Fibroblast of pulmonary artery (primary cell): ENCODE measurements at regions not wholly inside any gene's neighbourhood (a gene's known extent, or its start where the extent isn't known, plus 50 kb on each side); places are given as distances from the start of the nearest gene placed in this dataset.

Source experiments
- DNase-seq: peaks from one replicate; pipeline ENCODE4 v3.0.0-alpha.2; 2010; ENCODE audit warnings: low read depth
- H3K4me3 ChIP-seq: replicated peaks from 2 replicates; pipeline ENCODE4 v1.5.1; 2011; ENCODE audit warnings: low read depth, mild to moderate bottlenecking, control low read depth, low read length, moderate library complexity
- TF ChIP-seq, protein P1 (sequence below): IDR thresholded peaks from 2 replicates; pipeline ENCODE4 v1.5.1; 2011; ENCODE audit warnings: mild to moderate bottlenecking, control low read depth, low read length, inconsistent platforms; ENCODE audit errors: missing control alignments

DNA sequence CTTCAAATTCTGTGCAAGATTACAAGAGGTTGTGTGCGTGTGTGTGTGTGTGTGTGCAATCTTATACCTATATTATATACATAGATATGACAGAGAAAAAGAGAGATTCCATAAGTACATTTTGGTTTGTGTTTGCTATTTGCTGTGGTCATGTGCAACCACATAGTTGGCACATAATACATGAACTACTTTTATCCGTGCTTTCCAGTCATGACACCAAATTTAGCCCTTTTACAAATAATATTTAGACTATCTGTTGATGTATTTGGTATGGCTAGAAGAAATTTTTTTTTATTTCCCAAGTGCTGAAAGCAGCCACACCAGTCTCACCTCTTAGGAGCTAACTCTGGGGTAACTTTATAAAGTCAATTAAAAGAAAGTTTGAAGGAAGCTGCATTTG lies 63.5 kb upstream of the EGFR start:
- TF ChIP-seq, protein P1, sequence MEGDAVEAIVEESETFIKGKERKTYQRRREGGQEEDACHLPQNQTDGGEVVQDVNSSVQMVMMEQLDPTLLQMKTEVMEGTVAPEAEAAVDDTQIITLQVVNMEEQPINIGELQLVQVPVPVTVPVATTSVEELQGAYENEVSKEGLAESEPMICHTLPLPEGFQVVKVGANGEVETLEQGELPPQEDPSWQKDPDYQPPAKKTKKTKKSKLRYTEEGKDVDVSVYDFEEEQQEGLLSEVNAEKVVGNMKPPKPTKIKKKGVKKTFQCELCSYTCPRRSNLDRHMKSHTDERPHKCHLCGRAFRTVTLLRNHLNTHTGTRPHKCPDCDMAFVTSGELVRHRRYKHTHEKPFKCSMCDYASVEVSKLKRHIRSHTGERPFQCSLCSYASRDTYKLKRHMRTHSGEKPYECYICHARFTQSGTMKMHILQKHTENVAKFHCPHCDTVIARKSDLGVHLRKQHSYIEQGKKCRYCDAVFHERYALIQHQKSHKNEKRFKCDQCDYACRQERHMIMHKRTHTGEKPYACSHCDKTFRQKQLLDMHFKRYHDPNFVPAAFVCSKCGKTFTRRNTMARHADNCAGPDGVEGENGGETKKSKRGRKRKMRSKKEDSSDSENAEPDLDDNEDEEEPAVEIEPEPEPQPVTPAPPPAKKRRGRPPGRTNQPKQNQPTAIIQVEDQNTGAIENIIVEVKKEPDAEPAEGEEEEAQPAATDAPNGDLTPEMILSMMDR = no peak
- H3K4me3 ChIP-seq = no peak overlapping the region
- no peak for DNase-seq

DNA sequence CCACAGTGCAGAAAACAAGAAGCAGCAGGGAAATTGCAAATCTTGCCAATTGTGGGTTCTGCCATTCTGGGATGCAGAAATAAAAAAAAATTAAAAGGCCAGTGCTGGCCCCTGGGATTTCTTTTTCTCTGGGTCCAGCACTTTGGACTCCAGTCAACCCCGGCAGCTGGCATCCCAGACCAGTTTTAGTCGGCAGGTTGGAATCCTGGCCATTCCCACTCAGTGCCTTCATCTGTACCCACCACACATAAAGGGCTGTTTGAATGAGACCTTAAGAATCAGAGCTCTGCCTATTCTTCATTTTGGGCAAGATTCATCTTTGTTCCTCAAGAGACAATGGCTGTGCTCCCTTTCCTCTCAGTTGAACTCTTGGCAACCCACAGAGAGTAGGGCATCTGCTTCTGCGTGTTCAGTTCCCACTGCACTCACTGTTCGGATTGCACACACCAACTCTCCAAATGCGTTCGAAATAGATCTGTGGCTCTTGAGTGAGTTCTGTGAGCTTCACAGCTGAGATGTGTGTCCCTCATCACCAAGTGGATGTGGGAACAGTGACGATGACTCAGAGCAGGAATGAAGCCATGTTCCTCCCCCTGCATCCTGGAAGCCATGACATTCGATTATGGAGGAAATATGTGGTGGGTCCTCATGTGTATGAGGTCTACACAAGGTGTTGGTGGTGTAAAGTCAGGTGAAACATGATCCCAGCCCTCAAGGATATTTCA lies 63.0 kb upstream of the EGFR start:
- no peak for DNase-seq
- TF ChIP-seq, protein P1 = no peak
- no peak overlapping the region for H3K4me3 ChIP-seq

DNA sequence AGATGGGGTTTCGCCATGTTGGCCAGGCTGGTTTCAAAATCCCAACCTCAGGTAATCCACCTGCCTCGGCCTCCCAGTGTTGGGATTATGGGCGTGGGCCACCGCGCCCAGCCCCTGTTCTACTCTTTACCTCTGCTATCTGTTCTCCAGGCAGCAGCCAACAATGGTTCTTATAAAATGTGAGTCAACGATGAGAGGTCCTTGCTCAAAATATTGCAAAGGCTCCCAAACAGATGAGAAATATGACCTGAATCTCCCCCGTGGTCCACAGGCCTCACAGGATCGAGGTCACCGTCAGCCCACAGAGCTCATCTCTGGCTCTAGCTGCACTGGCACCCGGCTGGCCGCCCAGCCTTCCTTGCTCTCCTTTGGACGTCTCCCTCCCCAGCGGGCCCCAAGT lies 62.0 kb upstream of the EGFR start:
- no peak overlapping the region for H3K4me3 ChIP-seq
- TF ChIP-seq, protein P1 = no peak
- DNase-seq = no peak

DNA sequence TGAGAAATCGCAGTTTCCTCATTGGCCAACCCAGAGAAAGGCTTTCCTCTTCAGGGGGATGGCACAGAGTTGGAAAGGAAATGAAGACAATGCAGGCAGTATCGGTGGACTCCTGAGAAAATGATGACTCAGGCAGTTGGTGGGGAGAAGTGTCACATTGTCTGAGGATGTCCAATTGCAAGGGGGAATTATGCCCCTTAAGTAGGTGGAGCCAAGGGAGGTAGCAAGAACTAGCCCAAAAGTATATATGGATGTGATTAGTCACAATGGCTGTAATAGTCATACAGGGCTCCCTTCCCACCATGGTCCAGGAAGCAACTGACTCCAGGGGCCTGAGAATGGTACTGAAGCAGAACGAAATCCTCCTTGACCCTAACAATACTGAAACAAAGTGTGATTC lies 58.3 kb upstream of the EGFR start:
- TF ChIP-seq, protein P1 = no peak
- DNase-seq = peak; percentile 64
- H3K4me3 ChIP-seq = no peak overlapping the region

DNA sequence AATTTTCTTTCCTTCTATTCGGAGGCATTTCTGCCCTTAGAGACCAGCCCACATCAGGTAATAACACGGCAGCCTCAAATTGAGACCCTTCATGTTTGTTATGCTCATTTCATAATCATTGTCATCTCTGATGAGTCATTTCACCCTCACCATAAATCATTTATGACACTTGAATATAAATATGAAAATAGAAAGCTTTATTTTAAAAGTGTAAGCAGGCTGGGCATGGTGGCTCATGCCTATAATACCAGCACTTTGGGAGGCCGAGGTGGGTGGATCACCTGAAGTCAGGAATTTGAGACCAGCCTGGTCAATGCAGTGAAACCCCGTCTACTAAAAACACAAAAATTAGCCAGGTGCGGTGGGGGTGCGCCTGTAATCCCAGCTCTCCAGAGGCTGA lies 57.4 kb upstream of the EGFR start:
- H3K4me3 ChIP-seq = no peak overlapping the region
- DNase-seq = no peak
- TF ChIP-seq, protein P1 = no peak

DNA sequence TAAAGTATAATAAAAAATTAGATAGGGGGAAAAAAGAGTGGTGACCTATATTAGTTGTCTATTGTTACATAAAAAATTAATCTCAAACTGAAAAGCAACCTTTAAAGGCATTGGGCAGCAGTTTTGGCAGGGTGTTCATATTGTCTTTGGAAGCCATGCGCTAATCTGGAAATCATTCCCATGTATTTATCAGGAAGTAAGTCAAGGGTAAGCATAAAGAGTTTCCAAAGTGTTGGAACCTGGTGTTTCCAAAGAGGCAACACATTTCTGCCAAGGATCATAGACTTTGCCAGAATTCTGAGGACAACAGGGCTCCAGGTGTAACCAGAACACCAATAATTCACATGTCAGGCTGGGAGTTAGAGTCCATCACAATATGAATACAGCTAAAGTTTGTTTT lies 55.7 kb upstream of the EGFR start:
- TF ChIP-seq, protein P1 = no peak
- DNase-seq = no peak

DNA sequence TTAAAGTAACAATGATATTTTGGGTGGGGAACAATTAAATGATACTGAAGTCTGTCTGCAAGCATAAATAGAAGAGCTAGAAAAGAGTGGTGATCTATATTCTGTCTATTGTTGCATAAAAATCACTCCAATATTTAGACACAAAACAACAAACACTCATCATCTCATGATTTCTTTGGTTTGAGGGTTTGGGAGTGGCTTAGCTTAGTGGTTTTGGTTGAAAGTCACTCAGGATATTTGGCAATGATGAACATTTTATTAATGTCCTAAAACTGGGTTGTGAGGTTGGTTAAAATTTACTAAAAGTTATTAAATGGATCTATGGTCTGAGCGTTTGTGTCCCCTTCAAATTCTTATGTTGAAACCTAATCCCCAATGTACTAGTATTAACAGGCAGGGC lies 54.7 kb upstream of the EGFR start:
- no peak for DNase-seq
- no peak overlapping the region for H3K4me3 ChIP-seq
- TF ChIP-seq, protein P1 = no peak

More for the DNA sequence above, 55.7 kb upstream of the EGFR start:
- no peak overlapping the region for H3K4me3 ChIP-seq
